ENCODE measurements at regions not wholly inside any gene's neighbourhood (a gene's known extent, or its start where the extent isn't known, plus 50 kb on each side); places are given as distances from the start of the nearest gene placed in this dataset.

DNA sequence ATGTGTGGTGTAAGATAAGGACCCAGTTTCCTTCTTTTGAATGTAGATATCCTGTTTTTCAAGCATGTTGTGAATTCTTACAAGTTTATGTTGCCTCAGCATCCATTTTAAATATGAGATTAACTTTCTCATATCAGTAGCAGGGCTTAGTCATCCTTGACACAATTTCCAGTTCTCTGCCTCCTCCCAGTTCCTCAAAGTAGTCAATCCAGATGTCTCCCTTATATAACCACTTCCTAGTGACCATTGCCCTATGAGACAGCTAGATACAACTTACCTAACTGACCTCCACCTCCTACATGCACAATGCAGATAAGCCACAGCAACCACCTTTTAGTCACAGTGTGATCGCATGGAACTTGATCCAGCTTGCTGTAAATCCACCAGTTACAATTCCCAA lies 269.2 kb upstream of the ZNF521 start:
- no peak for DNase-seq (ENCODE audit: low spot score)
- no peak for TF ChIP-seq CTCF (IDR thresholded peaks at IDR 0.05)
- no peak for ATAC-seq (ENCODE audit: low FRiP score)

- ATAC-seq (ENCODE audit: low FRiP score): no peak
- TF ChIP-seq CTCF (IDR thresholded peaks at IDR 0.05): no peak
- no peak for DNase-seq (ENCODE audit: low spot score)
These were observed 262.2 kb upstream of the ZNF521 start for GRCh38 chr18:25614168-25614567.

GRCh38 chr18:25612466-25612865 lies 260.5 kb upstream of the ZNF521 start:
- ATAC-seq (ENCODE audit: low FRiP score) (no peak), DNase-seq (ENCODE audit: low spot score) (no peak)
- TF ChIP-seq CTCF (IDR thresholded peaks at IDR 0.05): no peak

GRCh38 chr18:25608091-25608490 lies 256.1 kb upstream of the ZNF521 start:
- no peak for TF ChIP-seq CTCF (IDR thresholded peaks at IDR 0.05)
- no peak for DNase-seq (ENCODE audit: low spot score)
- ATAC-seq (ENCODE audit: low FRiP score): no peak

DNA sequence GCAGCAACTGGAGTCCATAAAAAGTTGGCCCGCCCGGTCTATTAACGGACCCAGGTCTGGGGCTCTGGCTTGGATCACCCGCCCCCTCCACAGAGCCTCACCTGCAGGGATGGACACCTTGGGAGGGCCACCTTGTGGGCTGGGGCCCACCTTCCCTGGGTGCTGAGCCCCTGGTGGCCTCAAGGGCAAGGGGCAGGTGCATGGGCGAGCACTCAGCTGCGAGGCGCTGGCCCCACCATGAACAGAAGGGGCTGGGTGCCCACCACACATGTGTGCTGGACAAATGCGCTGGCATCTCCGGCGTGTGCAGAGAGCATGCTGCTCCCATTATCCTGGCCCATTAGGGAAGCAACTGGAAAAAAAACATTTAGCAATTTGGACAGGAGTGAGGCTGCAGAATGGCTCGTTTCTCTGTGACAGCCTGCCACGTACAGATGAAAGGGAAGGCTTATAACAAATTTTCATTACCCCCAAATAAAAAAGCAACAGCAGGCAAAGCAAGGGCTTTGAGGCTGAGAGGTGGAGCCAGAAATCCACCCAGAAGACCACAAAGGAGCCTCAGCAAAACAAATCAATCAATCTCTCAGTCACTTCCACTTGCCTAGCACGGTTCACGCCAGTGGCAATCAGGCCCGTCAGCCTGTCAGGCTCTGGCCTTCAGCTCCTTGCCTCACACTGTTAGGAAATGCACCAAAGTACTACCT lies 253.1 kb upstream of the ZNF521 start:
- TF ChIP-seq CTCF (IDR thresholded peaks at IDR 0.05): no peak
- ATAC-seq (ENCODE audit: low FRiP score): no peak
- no peak for DNase-seq (ENCODE audit: low spot score)

DNA sequence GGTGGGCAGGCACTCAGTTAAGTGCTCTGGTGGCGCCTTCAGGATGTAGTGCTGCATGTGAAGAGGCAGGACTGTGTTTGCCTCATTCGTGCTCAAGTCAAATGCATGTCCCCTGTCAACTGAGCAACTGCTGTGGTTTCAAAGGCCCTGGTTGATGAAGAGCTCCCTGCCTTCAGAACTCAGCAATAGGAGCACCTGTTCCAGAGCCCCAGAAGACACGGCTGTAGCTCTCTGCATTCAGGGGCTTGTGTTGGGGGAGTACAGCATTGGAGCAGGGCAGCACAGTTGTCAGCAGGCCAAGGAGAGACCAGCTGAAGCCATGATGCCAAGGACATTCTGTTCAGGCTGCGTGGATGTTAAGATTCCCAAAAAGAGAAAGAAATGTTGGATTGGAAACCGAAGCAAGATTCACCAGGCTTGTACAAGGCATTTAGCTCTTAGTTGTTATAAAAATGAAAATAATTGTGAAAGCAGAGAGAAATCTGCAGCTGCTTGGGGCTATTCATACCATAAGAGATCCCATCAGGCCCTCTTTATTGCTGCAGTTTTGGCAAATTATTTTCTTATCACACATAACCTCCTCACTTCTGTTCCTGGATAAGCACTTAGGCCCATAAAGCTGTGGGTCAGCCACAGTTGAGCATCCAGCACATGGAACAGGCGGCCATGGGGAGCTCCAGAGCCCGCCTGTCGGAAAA lies 252.4 kb upstream of the ZNF521 start:
- ATAC-seq (ENCODE audit: low FRiP score) (no peak), DNase-seq (ENCODE audit: low spot score) (no peak)
- TF ChIP-seq CTCF (IDR thresholded peaks at IDR 0.05): no peak

GRCh38 chr18:25599443-25599842 lies 247.5 kb upstream of the ZNF521 start:
- DNase-seq (ENCODE audit: low spot score) (no peak), ATAC-seq (ENCODE audit: low FRiP score) (no peak)
- no peak for TF ChIP-seq CTCF (IDR thresholded peaks at IDR 0.05)

Measured in omental fat pad (tissue), 3 donors.